PC-9 (cell line): ENCODE measurements at regions not wholly inside any gene's neighbourhood (a gene's known extent, or its start where the extent isn't known, plus 50 kb on each side); places are given as distances from the start of the nearest gene placed in this dataset.

Source experiments
- CTCF ChIP-seq: fragments of 200-600 bp; sonication (generic); conservative IDR thresholded peaks from 2 replicates; pipeline ENCODE4 v1.6.1; 2017; ENCODE audit warnings: mixed run types, antibody characterized with exemption, mild to moderate bottlenecking, moderate library complexity
- EZH2 ChIP-seq: fragments of 200-600 bp; sonication (generic); IDR thresholded peaks from 2 replicates; pipeline ENCODE4 v1.8.0; 2017; ENCODE audit warnings: antibody characterized with exemption, low read depth

DNA sequence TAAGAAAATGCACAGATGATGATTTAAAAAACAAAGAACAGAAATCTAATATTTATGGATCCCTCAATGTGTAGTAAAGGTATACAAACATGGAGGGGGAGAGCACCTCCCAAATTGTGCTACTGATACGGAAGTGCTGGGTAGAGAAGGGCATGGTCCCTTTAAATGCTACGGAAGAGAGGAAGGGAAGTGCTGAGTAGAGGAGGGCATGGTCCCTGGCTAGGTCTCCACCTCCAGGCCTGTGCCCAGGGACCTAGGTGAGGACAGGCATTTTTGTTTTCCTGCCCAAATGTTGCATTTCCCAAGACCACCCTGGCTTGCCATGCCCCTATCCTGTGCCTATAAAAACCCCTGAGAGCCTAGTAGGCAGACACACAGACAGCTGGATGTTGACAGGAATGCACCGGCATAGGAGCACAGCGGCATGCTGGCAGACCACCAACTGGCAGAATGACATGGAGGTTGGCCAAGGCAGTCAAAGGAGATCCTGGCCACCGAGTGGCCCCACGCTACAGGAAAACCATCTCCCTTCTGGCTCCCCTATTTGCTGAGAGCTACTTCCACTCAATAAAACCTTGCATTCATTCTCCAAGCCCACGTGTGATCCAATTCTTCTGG lies 62.1 kb upstream of the SPDL1 start:
- TF ChIP-seq CTCF: no peak
- no peak for TF ChIP-seq EZH2
